ENCODE measurements at regions not wholly inside any gene's neighbourhood (a gene's known extent, or its start where the extent isn't known, plus 50 kb on each side); places are given as distances from the start of the nearest gene placed in this dataset.

GRCh38 chr1:18568489-18568888 lies 62.2 kb upstream of the PAX7 start:
- no peak for TF ChIP-seq POLR2A (IDR thresholded peaks at IDR 0.05; ENCODE audit: low read depth, low read length)
- TF ChIP-seq, protein P1, sequence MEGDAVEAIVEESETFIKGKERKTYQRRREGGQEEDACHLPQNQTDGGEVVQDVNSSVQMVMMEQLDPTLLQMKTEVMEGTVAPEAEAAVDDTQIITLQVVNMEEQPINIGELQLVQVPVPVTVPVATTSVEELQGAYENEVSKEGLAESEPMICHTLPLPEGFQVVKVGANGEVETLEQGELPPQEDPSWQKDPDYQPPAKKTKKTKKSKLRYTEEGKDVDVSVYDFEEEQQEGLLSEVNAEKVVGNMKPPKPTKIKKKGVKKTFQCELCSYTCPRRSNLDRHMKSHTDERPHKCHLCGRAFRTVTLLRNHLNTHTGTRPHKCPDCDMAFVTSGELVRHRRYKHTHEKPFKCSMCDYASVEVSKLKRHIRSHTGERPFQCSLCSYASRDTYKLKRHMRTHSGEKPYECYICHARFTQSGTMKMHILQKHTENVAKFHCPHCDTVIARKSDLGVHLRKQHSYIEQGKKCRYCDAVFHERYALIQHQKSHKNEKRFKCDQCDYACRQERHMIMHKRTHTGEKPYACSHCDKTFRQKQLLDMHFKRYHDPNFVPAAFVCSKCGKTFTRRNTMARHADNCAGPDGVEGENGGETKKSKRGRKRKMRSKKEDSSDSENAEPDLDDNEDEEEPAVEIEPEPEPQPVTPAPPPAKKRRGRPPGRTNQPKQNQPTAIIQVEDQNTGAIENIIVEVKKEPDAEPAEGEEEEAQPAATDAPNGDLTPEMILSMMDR (conservative IDR thresholded peaks at IDR 0.05; ENCODE audit: low read depth, low read length), result no peak
- no peak for TF ChIP-seq RAD21 (IDR thresholded peaks at IDR 0.05; ENCODE audit: low read length)
- TF ChIP-seq USF2 (IDR thresholded peaks at IDR 0.05; ENCODE audit: low read depth, low read length), result no peak
- no peak for TF ChIP-seq ELK1 (IDR thresholded peaks at IDR 0.05; ENCODE audit: borderline replicate concordance, low read depth, low read length)
- no peak for TF ChIP-seq CEBPB (IDR thresholded peaks at IDR 0.05; ENCODE audit: low read depth, low read length)
- no peak for TF ChIP-seq MAZ (IDR thresholded peaks at IDR 0.05; ENCODE audit: borderline replicate concordance, low read depth, low read length)
- TF ChIP-seq MAFK (IDR thresholded peaks at IDR 0.05; ENCODE audit: low read depth, low read length), result no peak
- TF ChIP-seq BHLHE40 (IDR thresholded peaks at IDR 0.05; ENCODE audit: low read depth, low read length), result no peak
- no peak for TF ChIP-seq FOS (IDR thresholded peaks at IDR 0.05; ENCODE audit: low read depth, low read length)
- TF ChIP-seq RCOR1 (IDR thresholded peaks at IDR 0.05; ENCODE audit: insufficient replicate concordance, low read length), result no peak
- no peak for TF ChIP-seq MXI1 (IDR thresholded peaks at IDR 0.05; ENCODE audit: borderline replicate concordance, low read depth, low read length)
